ENCODE measurements at regions not wholly inside any gene's neighbourhood (a gene's known extent, or its start where the extent isn't known, plus 50 kb on each side); places are given as distances from the start of the nearest gene placed in this dataset.

DNA sequence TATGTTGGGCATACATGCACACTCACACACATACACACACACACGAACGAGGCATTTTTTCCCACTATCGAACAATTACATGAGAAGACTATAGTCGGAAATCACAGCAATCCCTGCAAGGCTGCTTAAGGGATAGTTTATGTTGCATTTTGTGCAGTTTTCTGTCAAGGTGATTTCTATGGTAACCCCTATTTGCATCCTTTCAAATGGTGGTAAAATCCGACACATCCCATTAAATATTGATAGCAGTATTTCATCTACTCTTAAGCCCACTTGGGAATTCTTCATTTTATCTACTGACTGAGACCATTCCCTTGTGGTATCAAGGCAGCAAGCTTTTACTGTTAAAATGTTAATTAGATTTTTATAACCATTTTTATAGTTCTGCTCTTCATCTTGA, 457.8 kb downstream of the HACE1 start:
- TF ChIP-seq, protein P1, sequence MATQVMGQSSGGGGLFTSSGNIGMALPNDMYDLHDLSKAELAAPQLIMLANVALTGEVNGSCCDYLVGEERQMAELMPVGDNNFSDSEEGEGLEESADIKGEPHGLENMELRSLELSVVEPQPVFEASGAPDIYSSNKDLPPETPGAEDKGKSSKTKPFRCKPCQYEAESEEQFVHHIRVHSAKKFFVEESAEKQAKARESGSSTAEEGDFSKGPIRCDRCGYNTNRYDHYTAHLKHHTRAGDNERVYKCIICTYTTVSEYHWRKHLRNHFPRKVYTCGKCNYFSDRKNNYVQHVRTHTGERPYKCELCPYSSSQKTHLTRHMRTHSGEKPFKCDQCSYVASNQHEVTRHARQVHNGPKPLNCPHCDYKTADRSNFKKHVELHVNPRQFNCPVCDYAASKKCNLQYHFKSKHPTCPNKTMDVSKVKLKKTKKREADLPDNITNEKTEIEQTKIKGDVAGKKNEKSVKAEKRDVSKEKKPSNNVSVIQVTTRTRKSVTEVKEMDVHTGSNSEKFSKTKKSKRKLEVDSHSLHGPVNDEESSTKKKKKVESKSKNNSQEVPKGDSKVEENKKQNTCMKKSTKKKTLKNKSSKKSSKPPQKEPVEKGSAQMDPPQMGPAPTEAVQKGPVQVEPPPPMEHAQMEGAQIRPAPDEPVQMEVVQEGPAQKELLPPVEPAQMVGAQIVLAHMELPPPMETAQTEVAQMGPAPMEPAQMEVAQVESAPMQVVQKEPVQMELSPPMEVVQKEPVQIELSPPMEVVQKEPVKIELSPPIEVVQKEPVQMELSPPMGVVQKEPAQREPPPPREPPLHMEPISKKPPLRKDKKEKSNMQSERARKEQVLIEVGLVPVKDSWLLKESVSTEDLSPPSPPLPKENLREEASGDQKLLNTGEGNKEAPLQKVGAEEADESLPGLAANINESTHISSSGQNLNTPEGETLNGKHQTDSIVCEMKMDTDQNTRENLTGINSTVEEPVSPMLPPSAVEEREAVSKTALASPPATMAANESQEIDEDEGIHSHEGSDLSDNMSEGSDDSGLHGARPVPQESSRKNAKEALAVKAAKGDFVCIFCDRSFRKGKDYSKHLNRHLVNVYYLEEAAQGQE (IDR thresholded peaks at IDR 0.05; ENCODE audit: low read depth, low read length), result no peak
- TF ChIP-seq CREB1 (IDR thresholded peaks at IDR 0.05; ENCODE audit: low read depth) (no peak), EP300 (IDR thresholded peaks at IDR 0.05; ENCODE audit: borderline replicate concordance in 1 of 2, control insufficient read depth in 1 of 2, low read depth in 2 of 2, low read length in 2 of 2) (no peak), RAD21 (IDR thresholded peaks at IDR 0.05; ENCODE audit: insufficient read depth, low read depth, low read length) (no peak), TAF1 (IDR thresholded peaks at IDR 0.05; ENCODE audit: borderline replicate concordance, low read depth, low read length) (no peak), MYC (IDR thresholded peaks at IDR 0.05; ENCODE audit: insufficient read depth, insufficient read length, insufficient replicate concordance, low read length, severe bottlenecking) (no peak)
- TF ChIP-seq, protein P2, sequence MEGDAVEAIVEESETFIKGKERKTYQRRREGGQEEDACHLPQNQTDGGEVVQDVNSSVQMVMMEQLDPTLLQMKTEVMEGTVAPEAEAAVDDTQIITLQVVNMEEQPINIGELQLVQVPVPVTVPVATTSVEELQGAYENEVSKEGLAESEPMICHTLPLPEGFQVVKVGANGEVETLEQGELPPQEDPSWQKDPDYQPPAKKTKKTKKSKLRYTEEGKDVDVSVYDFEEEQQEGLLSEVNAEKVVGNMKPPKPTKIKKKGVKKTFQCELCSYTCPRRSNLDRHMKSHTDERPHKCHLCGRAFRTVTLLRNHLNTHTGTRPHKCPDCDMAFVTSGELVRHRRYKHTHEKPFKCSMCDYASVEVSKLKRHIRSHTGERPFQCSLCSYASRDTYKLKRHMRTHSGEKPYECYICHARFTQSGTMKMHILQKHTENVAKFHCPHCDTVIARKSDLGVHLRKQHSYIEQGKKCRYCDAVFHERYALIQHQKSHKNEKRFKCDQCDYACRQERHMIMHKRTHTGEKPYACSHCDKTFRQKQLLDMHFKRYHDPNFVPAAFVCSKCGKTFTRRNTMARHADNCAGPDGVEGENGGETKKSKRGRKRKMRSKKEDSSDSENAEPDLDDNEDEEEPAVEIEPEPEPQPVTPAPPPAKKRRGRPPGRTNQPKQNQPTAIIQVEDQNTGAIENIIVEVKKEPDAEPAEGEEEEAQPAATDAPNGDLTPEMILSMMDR (IDR thresholded peaks at IDR 0.05 in 2 of 3, conservative IDR thresholded peaks at IDR 0.05 in 1 of 3; ENCODE audit: control insufficient read depth in 2 of 3, extremely low read depth in 1 of 3, insufficient read depth in 1 of 3, low read depth in 3 of 3, low read length in 3 of 3), result no peak
